ENCODE measurements at regions not wholly inside any gene's neighbourhood (a gene's known extent, or its start where the extent isn't known, plus 50 kb on each side); places are given as distances from the start of the nearest gene placed in this dataset.

GRCh38 chr15:61522411-61522810 lies 293.3 kb upstream of the RORA start:
- DNase-seq (ENCODE audit: low spot score) = no peak
- in situ Hi-C loops (cut with MboI; ENCODE audit: low sequenced_read_pairs, unreplicated experiment) = no loop called here
- TF ChIP-seq, protein P1, sequence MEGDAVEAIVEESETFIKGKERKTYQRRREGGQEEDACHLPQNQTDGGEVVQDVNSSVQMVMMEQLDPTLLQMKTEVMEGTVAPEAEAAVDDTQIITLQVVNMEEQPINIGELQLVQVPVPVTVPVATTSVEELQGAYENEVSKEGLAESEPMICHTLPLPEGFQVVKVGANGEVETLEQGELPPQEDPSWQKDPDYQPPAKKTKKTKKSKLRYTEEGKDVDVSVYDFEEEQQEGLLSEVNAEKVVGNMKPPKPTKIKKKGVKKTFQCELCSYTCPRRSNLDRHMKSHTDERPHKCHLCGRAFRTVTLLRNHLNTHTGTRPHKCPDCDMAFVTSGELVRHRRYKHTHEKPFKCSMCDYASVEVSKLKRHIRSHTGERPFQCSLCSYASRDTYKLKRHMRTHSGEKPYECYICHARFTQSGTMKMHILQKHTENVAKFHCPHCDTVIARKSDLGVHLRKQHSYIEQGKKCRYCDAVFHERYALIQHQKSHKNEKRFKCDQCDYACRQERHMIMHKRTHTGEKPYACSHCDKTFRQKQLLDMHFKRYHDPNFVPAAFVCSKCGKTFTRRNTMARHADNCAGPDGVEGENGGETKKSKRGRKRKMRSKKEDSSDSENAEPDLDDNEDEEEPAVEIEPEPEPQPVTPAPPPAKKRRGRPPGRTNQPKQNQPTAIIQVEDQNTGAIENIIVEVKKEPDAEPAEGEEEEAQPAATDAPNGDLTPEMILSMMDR (IDR thresholded peaks at IDR 0.05; ENCODE audit: borderline replicate concordance, control extremely low read depth, extremely low read depth, insufficient read depth, missing control alignments) = no peak

DNA sequence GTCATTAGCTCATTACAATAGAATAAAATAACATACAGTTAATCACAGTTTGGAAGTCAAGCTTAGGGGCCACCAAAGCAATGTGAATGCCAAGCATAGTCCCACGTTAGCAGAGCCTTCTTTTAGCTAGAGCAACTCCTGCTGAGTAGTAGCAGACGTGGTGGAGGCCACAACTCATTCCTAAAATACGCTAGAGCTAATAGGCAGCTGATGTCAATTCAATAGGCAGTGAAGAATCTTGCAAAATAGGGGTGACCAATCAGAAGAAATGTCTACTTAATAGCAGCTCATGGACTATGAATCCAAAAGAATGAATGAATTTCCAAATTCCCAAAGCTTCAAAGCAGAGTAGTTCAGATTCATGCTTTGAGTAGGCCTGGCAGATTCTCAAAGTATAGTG lies 292.9 kb upstream of the RORA start:
- no peak for DNase-seq (ENCODE audit: low spot score)
- TF ChIP-seq, protein P1 (IDR thresholded peaks at IDR 0.05; ENCODE audit: borderline replicate concordance, control extremely low read depth, extremely low read depth, insufficient read depth, missing control alignments) = no peak
- in situ Hi-C loops (cut with MboI; ENCODE audit: low sequenced_read_pairs, unreplicated experiment) = no loop called here

DNA sequence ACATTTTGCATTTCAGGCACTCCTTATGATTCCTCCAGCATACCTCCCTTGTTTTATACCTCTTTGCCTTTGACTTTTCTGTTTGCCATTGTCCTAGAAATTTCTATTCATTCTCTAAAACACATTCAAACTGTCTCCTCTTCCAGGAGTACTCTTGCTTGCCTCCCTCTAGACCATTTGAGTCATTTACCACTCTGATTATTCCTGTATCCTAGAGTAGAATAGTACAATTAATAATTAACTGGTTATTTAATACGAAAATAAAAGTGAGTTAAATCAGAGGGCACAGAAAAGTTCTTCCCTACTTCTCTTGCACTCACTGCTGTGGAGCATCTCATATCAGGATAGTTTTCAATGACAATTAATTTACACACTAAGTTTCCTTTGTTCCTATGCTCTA lies 290.2 kb upstream of the RORA start:
- in situ Hi-C loops (cut with MboI; ENCODE audit: low sequenced_read_pairs, unreplicated experiment) = no loop called here
- no peak for DNase-seq (ENCODE audit: low spot score)
- TF ChIP-seq, protein P1 (IDR thresholded peaks at IDR 0.05; ENCODE audit: borderline replicate concordance, control extremely low read depth, extremely low read depth, insufficient read depth, missing control alignments) = no peak

DNA sequence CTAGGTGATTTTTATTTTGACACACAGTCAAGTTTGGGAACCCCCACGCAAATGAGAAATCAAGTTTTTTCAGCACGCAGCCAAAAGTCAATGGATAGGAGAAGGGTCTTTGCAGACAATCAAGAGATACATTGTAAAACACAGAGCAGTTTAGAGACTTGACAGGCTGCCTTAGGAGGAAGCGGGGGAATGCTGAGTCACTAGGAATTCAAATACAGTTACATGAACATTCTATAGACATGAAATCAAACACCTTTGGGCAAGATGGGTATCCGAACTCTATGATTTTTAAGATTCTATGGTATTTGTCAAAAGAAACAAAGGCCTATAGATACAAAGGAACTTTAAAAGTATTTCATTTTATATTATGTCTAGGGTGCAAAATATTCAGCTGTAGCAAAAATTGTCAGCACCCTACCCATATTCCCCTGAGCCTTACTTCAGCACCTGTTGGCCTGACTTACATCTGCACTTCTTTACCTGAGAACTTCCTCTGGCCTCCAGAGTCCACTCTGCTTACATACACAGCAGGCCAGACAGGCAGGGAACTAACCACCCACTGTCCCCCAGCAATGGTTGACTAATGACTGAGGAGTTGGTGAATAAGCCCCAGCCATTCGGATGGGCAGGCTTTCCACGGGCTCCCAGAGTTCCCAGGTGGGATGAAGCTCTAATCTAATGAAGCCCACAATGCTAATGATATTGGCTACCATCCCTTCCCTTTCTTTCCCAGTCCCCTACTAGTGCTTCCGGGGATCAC lies 289.3 kb upstream of the RORA start:
- no peak for DNase-seq (ENCODE audit: low spot score)
- TF ChIP-seq, protein P1 (IDR thresholded peaks at IDR 0.05; ENCODE audit: borderline replicate concordance, control extremely low read depth, extremely low read depth, insufficient read depth, missing control alignments) = no peak
- in situ Hi-C loops (cut with MboI; ENCODE audit: low sequenced_read_pairs, unreplicated experiment) = no loop called here

- TF ChIP-seq, protein P1 (IDR thresholded peaks at IDR 0.05; ENCODE audit: borderline replicate concordance, control extremely low read depth, extremely low read depth, insufficient read depth, missing control alignments) = no peak
- DNase-seq (ENCODE audit: low spot score) = no peak
- in situ Hi-C loops (cut with MboI; ENCODE audit: low sequenced_read_pairs, unreplicated experiment) = no loop called here
Measured at GRCh38 chr15:61517776-61518175, 288.7 kb upstream of the RORA start.

DNA sequence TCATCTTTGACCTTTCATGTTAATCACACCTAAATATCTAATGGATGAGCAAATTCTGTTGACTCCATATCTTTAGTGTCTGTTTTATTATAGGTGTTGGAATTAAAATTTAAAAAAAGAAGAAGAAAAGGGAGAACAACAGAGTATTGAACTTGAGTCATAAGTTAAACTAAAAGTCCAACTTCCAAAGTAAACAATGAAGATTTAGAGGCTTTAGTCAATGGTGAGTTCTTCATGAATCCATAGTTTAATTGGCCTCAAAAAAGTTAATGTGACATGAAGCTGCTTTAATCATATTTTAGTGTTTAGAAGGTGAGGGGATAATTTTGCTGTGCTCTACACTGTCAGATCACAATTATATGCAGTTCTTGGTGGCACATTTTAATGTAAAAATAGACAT lies 288.2 kb upstream of the RORA start:
- TF ChIP-seq, protein P1 (IDR thresholded peaks at IDR 0.05; ENCODE audit: borderline replicate concordance, control extremely low read depth, extremely low read depth, insufficient read depth, missing control alignments) = no peak
- in situ Hi-C loops (cut with MboI; ENCODE audit: low sequenced_read_pairs, unreplicated experiment) = no loop called here
- no peak for DNase-seq (ENCODE audit: low spot score)
